Ovary (tissue), 7 donors: ENCODE measurements at regions not wholly inside any gene's neighbourhood (a gene's known extent, or its start where the extent isn't known, plus 50 kb on each side); places are given as distances from the start of the nearest gene placed in this dataset.

Experiments
- DNase-seq, 5 donors: peaks; one replicate each; pipeline ENCODE4 v3.0.0-alpha.2; 2019 to 2020
- H3K27ac ChIP-seq, 2 donors: fragments of 200-600 bp; one replicate each; pipeline versions ENCODE4 v1.5.1 to v1.8.0; 2019 to 2022
- H3K27me3 ChIP-seq: fragments of 200-600 bp; one replicate; pipeline ENCODE4 v1.8.0; 2022
- H3K36me3 ChIP-seq: fragments of 200-600 bp; sonication (generic); one replicate; pipeline ENCODE4 v1.5.1; 2019
- H3K4me1 ChIP-seq: one replicate; pipeline ENCODE4 v1.8.1; 2013; ENCODE audit warnings: mild to moderate bottlenecking, moderate library complexity; ENCODE audit not compliant: insufficient read depth
- H3K4me3 ChIP-seq: fragments of 200-600 bp; sonication (generic); one replicate; pipeline ENCODE4 v1.5.1; 2017
- H3K9me3 ChIP-seq, 2 donors: fragments of 200-600 bp in 1 of 2; sonication (generic) in 1 of 2; one replicate each; pipeline versions ENCODE4 v1.5.1 to v1.8.1; 2013 to 2019; ENCODE audit warnings: mild to moderate bottlenecking in 1 of 2, moderate library complexity in 1 of 2
- EP300 ChIP-seq: sonication (generic); formaldehyde crosslinking; IDR thresholded peaks from one replicate; pipeline ENCODE4 v1.6.1; 2017; ENCODE audit warnings: antibody characterized with exemption
- POLR2A ChIP-seq: fragments of 450-650 bp; IDR thresholded peaks from one replicate; pipeline ENCODE4 v1.6.1; 2017; ENCODE audit warnings: antibody characterized with exemption, mild to moderate bottlenecking, moderate library complexity
- WGBS, 3 donors: extraction: QIAGEN DNeasy Blood & Tissue Kit in 1 of 3; methylation state at CpG; one replicate each; pipeline versions ENCODE4 v1.1.5 to v1.1.7; 2013 to 2017; 5-methylcytosine and 5-hydroxymethylcytosine counted together
- intact Hi-C, 4 donors: fragments of 100-400 bp; cut with DNase I; formaldehyde crosslinking; loops; one replicate each; pipeline versions ENCODE4 v1.11.0 to v1.15.1; 2022 to 2023
- TF ChIP-seq, protein P1 (sequence below), 3 donors: fragments of 450-650 bp in 2 of 3; fragments of 200-600 bp in 1 of 3; IDR thresholded peaks; one replicate each; pipeline versions ENCODE4 v1.5.1 to v1.8.0; 2016 to 2022; ENCODE audit warnings: antibody characterized with exemption in 3 of 3, mild to moderate bottlenecking in 1 of 3
- donor health status: DM: no; HTN: no; CAD: no; lungs with moderate emphysema.
- donor health status: DM: no; HTN: no; CAD: no.
- donor health status: Bipolar disorder and iron deficiency.
- donor health status: DM: no; HTN: no; CAD: no.
- donor health status: DM: yes; HTN: yes; CAD: no.

DNA sequence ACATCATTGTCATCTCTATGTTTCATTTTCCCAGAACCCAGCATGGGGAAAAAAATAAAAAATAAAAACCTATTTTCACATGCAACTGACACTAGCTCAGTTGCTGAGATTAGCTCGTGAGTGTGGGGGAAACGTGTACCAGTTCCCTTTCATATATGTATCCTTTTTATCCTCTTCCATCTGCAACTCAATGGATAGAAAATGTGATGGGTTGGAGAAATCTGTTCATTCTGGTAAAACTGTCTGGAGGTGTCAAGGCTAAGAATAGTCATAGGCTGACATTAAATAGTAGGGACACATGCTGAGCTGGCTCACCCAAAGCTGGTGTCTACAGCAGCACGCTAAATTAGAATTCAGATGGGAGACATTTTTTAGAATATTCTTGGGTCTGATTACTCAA lies 519.3 kb downstream of the ELAVL2 start:
- no peak for DNase-seq
- Histone ChIP-seq H3K36me3 (no peaks in the 10 kb centered on the region), H3K27me3 (no peaks in the 10 kb centered on the region), H3K9me3 (no peaks in the 10 kb centered on the region), H3K4me1 (no peaks in the 10 kb centered on the region), H3K27ac (no peak overlapping the region), H3K4me3 (no peak overlapping the region)
- intact Hi-C loops, result no loop called here
- no peak for TF ChIP-seq POLR2A
- TF ChIP-seq, protein P1, sequence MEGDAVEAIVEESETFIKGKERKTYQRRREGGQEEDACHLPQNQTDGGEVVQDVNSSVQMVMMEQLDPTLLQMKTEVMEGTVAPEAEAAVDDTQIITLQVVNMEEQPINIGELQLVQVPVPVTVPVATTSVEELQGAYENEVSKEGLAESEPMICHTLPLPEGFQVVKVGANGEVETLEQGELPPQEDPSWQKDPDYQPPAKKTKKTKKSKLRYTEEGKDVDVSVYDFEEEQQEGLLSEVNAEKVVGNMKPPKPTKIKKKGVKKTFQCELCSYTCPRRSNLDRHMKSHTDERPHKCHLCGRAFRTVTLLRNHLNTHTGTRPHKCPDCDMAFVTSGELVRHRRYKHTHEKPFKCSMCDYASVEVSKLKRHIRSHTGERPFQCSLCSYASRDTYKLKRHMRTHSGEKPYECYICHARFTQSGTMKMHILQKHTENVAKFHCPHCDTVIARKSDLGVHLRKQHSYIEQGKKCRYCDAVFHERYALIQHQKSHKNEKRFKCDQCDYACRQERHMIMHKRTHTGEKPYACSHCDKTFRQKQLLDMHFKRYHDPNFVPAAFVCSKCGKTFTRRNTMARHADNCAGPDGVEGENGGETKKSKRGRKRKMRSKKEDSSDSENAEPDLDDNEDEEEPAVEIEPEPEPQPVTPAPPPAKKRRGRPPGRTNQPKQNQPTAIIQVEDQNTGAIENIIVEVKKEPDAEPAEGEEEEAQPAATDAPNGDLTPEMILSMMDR (IDR thresholded peaks at IDR 0.05), result no peak
- TF ChIP-seq EP300, result no peak
- 84 to 88% (median 85%) methylated on average over 3 of the region's 3 CpGs for WGBS, 3 donors

DNA sequence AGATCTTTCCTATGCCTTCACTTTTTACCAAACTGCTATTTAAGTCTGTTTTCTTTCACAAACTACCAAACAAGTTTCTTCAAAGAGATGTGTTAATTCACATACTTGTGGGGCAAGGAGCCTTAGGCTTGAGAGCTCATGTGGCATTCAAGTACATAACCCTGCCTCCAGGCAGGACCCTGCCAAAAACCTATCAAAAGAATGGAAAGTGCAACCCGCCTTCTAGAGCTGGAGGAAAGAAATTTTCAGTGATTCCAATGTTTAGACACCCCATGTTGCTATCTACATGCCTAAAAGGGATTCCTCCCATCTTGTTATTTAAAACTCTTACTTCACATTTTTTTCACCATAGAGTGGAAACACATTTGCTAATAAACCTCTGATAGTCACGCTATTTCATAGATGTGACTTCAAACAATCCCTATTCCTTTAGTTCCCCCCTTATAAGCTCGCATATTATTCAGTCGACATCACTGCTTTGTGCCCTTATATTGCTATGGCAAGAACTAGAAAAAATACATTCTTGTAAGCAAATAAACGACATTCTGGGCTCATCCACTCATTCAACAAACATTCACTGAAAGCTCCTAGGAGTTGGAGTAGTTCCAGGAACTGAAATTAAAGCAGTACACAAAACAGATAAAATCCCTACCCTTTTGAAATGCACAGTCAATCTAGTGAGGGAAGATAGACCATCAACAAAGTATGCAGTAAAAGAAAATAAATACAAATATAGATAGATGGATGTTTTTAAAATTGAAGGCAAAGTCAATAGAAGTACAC lies 518.1 kb downstream of the ELAVL2 start:
- Histone ChIP-seq H3K27me3 (no peaks in the 10 kb centered on the region), H3K36me3 (no peaks in the 10 kb centered on the region), H3K27ac (no peak overlapping the region), H3K4me3 (no peak overlapping the region), H3K9me3 (no peaks in the 10 kb centered on the region), H3K4me1 (no peaks in the 10 kb centered on the region)
- intact Hi-C loops, result no loop called here
- TF ChIP-seq, protein P1 (IDR thresholded peaks at IDR 0.05), result no peak
- TF ChIP-seq EP300 (no peak), POLR2A (no peak)
- DNase-seq, result no peak
- WGBS, 3 donors, result 74 to 87% (median 80%) methylated on average over 5 of the region's 5 CpGs

DNA sequence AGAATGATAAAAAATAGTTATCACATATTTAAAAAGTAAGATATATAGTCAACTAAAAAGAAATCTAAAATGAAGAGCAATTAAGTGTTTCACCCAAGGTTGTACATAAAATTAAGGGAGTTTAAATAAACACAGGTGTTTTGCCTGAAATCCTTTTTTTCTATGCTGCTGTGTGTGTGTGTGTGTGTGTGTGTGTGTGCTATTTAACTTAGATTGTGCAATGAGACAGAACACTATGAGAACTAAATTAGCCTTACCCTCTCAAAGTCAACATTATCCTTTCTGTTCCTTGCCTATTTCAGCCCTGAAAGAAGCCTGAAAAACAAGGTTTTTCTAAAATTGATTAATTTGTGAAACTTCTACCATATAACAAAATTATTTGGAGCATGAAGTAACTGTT lies 516.2 kb downstream of the ELAVL2 start:
- Histone ChIP-seq H3K27ac (no peak overlapping the region), H3K27me3 (no peaks in the 10 kb centered on the region), H3K4me1 (no peaks in the 10 kb centered on the region), H3K9me3 (no peaks in the 10 kb centered on the region), H3K4me3 (no peak overlapping the region), H3K36me3 (no peaks in the 10 kb centered on the region)
- no peak for TF ChIP-seq POLR2A
- TF ChIP-seq, protein P1 (IDR thresholded peaks at IDR 0.05), result no peak
- TF ChIP-seq EP300, result no peak
- DNase-seq, result no peak
- intact Hi-C loops, result no loop called here

DNA sequence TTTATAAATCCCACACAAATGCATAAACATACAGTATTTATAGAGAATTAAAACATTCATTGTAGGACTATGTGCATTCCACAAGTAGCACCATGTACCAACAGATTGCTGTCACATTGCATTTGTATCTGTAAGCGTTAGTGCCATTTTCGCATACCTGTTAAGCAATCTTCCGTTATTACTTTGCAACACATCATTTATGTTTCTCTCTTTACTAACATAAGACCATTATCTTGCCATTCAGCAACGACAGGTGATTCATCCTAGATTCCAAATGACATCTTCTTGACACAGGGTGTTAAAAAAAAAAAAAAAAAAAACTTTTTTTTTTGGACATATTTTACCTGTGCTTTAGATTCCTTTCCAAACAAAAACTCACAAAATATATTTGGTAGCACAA lies 511.8 kb downstream of the ELAVL2 start:
- Histone ChIP-seq H3K4me3 (no peak overlapping the region), H3K27me3 (no peaks in the 10 kb centered on the region), H3K4me1 (no peaks in the 10 kb centered on the region), H3K36me3 (no peaks in the 10 kb centered on the region), H3K27ac (no peak overlapping the region), H3K9me3 (no peaks in the 10 kb centered on the region)
- intact Hi-C loops, result no loop called here
- TF ChIP-seq EP300, result no peak
- TF ChIP-seq, protein P1 (IDR thresholded peaks at IDR 0.05), result no peak
- TF ChIP-seq POLR2A, result no peak
- DNase-seq, result no peak
- 82 to 88% (median 83%) methylated on average over 4 of the region's 4 CpGs for WGBS, 3 donors
